ENCODE measurements at regions not wholly inside any gene's neighbourhood (a gene's known extent, or its start where the extent isn't known, plus 50 kb on each side); places are given as distances from the start of the nearest gene placed in this dataset.

DNA sequence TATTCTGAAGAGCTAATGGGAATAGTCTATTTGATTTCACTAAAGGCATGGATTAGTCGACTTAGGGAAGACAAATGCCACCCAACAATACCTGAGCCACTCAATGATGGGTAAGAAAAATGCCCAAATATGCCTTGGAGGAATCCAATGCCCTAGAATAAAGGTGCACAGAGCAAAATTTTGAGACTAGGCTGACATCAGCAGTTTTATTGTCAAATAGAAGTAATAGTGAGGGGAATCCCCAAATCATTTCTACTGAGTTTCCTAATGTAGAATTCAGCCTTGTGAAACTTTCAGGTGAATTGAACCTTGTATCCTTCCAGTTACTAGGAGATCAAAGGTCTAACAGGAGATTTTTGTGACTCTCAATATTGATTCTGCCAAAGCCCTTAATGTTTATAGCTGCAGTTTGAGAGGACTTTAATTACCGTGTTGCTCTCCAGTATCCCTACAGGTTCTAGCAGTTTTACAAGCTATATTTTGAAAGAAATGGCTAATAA, 50.8 kb upstream of the THSD7B start:
- ChIA-PET CTCF (interaction anchor here (0.6 kb wide), 1 partner anchor 486 kb away, joined by 3 read pairs; no protein-coding TSS in a partner anchor), POLR2A (no interaction called here)
- Histone ChIP-seq H3K4me3 (ENCODE audit: low read depth in 2 of 2, low read length in 1 of 2) (no peak overlapping the region), H3K9ac (no peak overlapping the region), H3K4me2 (no peak overlapping the region), H3K27me3 (ENCODE audit: insufficient read depth) (no peaks in the 10 kb centered on the region), H3K9me3 (no peaks in the 10 kb centered on the region), H3K36me3 (replicated peaks in 1 of 2; ENCODE audit: control insufficient read depth in 1 of 2, insufficient read depth in 2 of 2, low read length in 1 of 2) (no peaks in the 10 kb centered on the region), H3K27ac (ENCODE audit: low read depth in 2 of 2, low read length in 1 of 2) (no peak overlapping the region), H3K79me2 (ENCODE audit: insufficient read depth) (no peaks in the 10 kb centered on the region), H3K4me1 (ENCODE audit: control insufficient read depth in 1 of 2, insufficient read depth in 2 of 2, low read depth in 1 of 2, low read length in 1 of 2) (no peaks in the 10 kb centered on the region), H3K9me2 (no peaks in the 10 kb centered on the region), H3F3A (replicated peaks; ENCODE audit: insufficient read depth) (no peaks in the 10 kb centered on the region), H2AFZ (ENCODE audit: low read depth) (no peak overlapping the region), H4K20me1 (ENCODE audit: insufficient read depth) (no peaks in the 10 kb centered on the region)
- no peak for DNase-seq
- WGBS (ENCODE audit: low lambda C conversion rate): 18% methylated on average over 2 of the region's 2 CpGs
- TF ChIP-seq, protein P1, sequence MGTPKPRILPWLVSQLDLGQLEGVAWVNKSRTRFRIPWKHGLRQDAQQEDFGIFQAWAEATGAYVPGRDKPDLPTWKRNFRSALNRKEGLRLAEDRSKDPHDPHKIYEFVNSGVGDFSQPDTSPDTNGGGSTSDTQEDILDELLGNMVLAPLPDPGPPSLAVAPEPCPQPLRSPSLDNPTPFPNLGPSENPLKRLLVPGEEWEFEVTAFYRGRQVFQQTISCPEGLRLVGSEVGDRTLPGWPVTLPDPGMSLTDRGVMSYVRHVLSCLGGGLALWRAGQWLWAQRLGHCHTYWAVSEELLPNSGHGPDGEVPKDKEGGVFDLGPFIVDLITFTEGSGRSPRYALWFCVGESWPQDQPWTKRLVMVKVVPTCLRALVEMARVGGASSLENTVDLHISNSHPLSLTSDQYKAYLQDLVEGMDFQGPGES (IDR thresholded peaks at IDR 0.05; ENCODE audit: low read depth, low read length): no peak
- TF ChIP-seq SIN3A (IDR thresholded peaks at IDR 0.05; ENCODE audit: borderline replicate concordance, low read depth, low read length): no peak
- no peak for TF ChIP-seq FOSL2 (IDR thresholded peaks at IDR 0.05; ENCODE audit: borderline replicate concordance, low read depth)
- TF ChIP-seq ZBTB33 (IDR thresholded peaks at IDR 0.05; ENCODE audit: borderline replicate concordance, low read depth): no peak

DNA sequence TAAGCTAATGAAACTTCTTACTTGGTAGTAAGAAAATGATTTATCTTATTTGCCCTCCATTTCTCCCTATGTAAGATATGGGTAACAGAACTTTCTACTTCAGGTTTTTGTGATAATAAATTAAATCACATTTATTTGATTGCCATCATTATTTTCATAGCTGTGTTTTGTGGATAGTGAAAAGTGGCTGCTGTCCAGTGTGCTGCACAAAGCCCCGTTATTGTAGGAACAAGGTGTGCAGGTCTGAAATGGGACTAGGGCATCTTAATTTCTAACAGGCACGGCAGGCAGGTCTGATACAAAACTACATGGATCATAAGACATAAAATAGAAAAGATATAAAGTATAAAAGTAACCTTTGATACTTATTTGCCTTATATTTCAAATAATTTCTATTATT, 51.6 kb upstream of the THSD7B start:
- ChIA-PET CTCF (no interaction called here), POLR2A (no interaction called here)
- H3K36me3 ChIP-seq (replicated peaks in 1 of 2; ENCODE audit: control insufficient read depth in 1 of 2, insufficient read depth in 2 of 2, low read length in 1 of 2): no peaks in the 10 kb centered on the region
- H3K9me3 ChIP-seq: no peaks in the 10 kb centered on the region
- no peaks in the 10 kb centered on the region for H3F3A ChIP-seq (replicated peaks; ENCODE audit: insufficient read depth)
- 0% methylated on average over 2 of the region's 2 CpGs for WGBS (ENCODE audit: low lambda C conversion rate)
- no peaks in the 10 kb centered on the region for H3K27me3 ChIP-seq (ENCODE audit: insufficient read depth)
- H3K27ac ChIP-seq (ENCODE audit: low read depth in 2 of 2, low read length in 1 of 2): no peak overlapping the region
- H3K4me2 ChIP-seq: no peak overlapping the region
- H4K20me1 ChIP-seq (ENCODE audit: insufficient read depth): no peaks in the 10 kb centered on the region
- no peak for TF ChIP-seq MEF2A (IDR thresholded peaks at IDR 0.05; ENCODE audit: borderline replicate concordance, low read depth)
- TF ChIP-seq EZH2phosphoT487 (IDR thresholded peaks at IDR 0.05; ENCODE audit: borderline replicate concordance, low read depth): no peak
- no peak for TF ChIP-seq SIN3A (IDR thresholded peaks at IDR 0.05; ENCODE audit: borderline replicate concordance, low read depth, low read length)
- TF ChIP-seq, protein P2, sequence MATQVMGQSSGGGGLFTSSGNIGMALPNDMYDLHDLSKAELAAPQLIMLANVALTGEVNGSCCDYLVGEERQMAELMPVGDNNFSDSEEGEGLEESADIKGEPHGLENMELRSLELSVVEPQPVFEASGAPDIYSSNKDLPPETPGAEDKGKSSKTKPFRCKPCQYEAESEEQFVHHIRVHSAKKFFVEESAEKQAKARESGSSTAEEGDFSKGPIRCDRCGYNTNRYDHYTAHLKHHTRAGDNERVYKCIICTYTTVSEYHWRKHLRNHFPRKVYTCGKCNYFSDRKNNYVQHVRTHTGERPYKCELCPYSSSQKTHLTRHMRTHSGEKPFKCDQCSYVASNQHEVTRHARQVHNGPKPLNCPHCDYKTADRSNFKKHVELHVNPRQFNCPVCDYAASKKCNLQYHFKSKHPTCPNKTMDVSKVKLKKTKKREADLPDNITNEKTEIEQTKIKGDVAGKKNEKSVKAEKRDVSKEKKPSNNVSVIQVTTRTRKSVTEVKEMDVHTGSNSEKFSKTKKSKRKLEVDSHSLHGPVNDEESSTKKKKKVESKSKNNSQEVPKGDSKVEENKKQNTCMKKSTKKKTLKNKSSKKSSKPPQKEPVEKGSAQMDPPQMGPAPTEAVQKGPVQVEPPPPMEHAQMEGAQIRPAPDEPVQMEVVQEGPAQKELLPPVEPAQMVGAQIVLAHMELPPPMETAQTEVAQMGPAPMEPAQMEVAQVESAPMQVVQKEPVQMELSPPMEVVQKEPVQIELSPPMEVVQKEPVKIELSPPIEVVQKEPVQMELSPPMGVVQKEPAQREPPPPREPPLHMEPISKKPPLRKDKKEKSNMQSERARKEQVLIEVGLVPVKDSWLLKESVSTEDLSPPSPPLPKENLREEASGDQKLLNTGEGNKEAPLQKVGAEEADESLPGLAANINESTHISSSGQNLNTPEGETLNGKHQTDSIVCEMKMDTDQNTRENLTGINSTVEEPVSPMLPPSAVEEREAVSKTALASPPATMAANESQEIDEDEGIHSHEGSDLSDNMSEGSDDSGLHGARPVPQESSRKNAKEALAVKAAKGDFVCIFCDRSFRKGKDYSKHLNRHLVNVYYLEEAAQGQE (IDR thresholded peaks at IDR 0.05; ENCODE audit: low read depth, low read length): no peak
- no peak for TF ChIP-seq TAF1 (IDR thresholded peaks at IDR 0.05; ENCODE audit: borderline replicate concordance, low read depth, low read length)
- TF ChIP-seq, protein P3, sequence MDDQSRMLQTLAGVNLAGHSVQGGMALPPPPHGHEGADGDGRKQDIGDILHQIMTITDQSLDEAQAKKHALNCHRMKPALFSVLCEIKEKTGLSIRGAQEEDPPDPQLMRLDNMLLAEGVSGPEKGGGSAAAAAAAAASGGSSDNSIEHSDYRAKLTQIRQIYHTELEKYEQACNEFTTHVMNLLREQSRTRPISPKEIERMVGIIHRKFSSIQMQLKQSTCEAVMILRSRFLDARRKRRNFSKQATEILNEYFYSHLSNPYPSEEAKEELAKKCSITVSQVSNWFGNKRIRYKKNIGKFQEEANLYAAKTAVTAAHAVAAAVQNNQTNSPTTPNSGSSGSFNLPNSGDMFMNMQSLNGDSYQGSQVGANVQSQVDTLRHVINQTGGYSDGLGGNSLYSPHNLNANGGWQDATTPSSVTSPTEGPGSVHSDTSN (IDR thresholded peaks at IDR 0.05): no peak
- TF ChIP-seq GABPA (IDR thresholded peaks at IDR 0.05; ENCODE audit: low read depth): no peak
- no peak for TF ChIP-seq RFX5 (IDR thresholded peaks at IDR 0.05; ENCODE audit: low read length)
- no peak for TF ChIP-seq TCF12 (IDR thresholded peaks at IDR 0.05)
- TF ChIP-seq RAD21 (IDR thresholded peaks at IDR 0.05; ENCODE audit: low read length): no peak
- TF ChIP-seq YY1 (IDR thresholded peaks at IDR 0.05; ENCODE audit: low read depth): no peak
- no peaks in the 10 kb centered on the region for H3K9me2 ChIP-seq
- H3K79me2 ChIP-seq (ENCODE audit: insufficient read depth): no peaks in the 10 kb centered on the region
- no peaks in the 10 kb centered on the region for H3K4me1 ChIP-seq (ENCODE audit: control insufficient read depth in 1 of 2, insufficient read depth in 2 of 2, low read depth in 1 of 2, low read length in 1 of 2)
- H2AFZ ChIP-seq (ENCODE audit: low read depth): no peak overlapping the region
- no peak for DNase-seq
- H3K4me3 ChIP-seq (ENCODE audit: low read depth in 2 of 2, low read length in 1 of 2): no peak overlapping the region
- H3K9ac ChIP-seq: no peak overlapping the region
